Breast epithelium (tissue), 3 donors: ENCODE measurements at regions not wholly inside any gene's neighbourhood (a gene's known extent, or its start where the extent isn't known, plus 50 kb on each side); places are given as distances from the start of the nearest gene placed in this dataset.

Experiments used
- CTCF ChIP-seq, 3 donors: fragments of 450-650 bp; IDR thresholded peaks; one replicate each; pipeline ENCODE4 v1.5.1; 2016 to 2017; ENCODE audit warnings: antibody characterized with exemption in 3 of 3, mild to moderate bottlenecking in 3 of 3, moderate library complexity in 3 of 3
- POLR2AphosphoS5 ChIP-seq, 3 donors: sonication (generic); formaldehyde crosslinking; IDR thresholded peaks; one replicate each; pipeline ENCODE4 v1.6.1; 2017; ENCODE audit warnings: antibody characterized with exemption in 3 of 3

- TF ChIP-seq CTCF (IDR thresholded peaks at IDR 0.05) (no peak), POLR2AphosphoS5 (IDR thresholded peaks at IDR 0.05) (no peak)
These were observed 83.9 kb upstream of the MTNR1B start for GRCh38 chr11:92885600-92885999.
